ENCODE measurements at regions not wholly inside any gene's neighbourhood (a gene's known extent, or its start where the extent isn't known, plus 50 kb on each side); places are given as distances from the start of the nearest gene placed in this dataset.

DNA sequence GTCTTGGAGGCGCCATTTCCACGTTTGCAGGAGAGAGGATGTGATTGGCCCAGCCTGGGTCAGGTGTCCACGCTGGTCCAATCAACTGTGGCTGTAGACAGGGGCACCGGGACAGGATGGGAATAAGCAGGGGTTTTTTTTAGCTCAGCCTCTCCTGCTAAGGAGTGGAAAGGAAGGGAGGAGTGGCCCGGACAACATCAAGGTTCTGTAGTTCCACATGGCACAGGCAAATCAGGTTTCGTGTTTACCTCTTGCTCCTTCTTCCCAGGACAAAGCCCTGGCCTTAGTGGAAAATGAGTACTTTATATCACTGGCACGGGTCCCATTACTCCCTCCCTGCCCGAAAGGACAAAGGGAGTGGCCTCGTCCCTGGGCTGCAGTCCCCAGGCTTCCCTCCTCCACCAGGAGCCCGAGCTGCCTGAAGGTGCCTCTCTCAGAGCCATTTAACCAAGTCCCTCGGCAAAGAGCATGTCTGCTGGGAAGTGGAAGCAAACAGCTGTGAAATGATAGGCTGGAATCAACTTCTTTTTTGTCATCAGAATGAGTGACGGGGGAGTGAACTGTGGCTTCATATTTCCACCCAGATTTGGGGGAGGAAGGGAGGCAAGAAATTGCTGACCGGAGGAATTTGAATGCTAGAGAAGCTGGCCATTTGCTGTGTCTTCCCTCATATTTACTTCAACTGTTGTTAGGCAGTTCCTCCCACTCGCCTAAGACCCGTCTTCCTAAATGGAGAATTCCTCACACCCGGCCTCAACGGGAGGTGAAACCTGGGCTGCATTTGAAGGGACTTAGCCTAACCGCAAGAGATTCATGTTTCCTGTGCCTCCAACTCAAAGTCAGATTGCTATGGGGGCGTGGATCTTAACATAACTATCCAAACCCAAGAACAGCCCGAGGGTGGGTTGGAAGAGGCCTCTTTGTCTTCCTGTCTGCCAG, 84.9 kb upstream of the SLC44A3 start:
- peak; percentile 46 for DNase-seq (ENCODE audit: low spot score)

DNA sequence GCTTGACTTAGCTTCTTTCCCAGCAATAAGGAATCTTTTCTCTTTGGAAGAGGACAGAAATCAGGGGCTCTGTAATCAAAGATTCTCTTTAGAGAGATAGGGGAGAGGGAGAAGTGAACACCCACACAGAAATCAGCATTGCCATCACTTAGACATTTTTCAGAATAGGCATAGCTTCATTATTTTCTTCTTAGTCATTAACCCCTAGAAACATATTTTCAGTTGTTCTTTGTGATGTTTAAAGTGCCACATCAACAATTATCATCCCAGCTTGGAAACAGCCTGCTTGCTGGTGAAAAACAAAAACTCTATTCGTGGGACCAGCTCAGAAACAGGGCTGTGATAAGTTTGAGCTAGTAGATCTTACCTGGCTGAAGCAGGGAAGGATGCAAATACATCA, 88.3 kb upstream of the SLC44A3 start:
- no peak for DNase-seq (ENCODE audit: low spot score)

GRCh38 chr1:94730450-94730849, 89.7 kb upstream of the SLC44A3 start:
- no peak for DNase-seq (ENCODE audit: low spot score)

- DNase-seq (ENCODE audit: low spot score): no peak
Observed at GRCh38 chr1:94729267-94729666, 90.9 kb upstream of the SLC44A3 start.

GRCh38 chr1:94727846-94728715, 92.1 kb upstream of the SLC44A3 start:
- no peak for DNase-seq (ENCODE audit: low spot score)

DNA sequence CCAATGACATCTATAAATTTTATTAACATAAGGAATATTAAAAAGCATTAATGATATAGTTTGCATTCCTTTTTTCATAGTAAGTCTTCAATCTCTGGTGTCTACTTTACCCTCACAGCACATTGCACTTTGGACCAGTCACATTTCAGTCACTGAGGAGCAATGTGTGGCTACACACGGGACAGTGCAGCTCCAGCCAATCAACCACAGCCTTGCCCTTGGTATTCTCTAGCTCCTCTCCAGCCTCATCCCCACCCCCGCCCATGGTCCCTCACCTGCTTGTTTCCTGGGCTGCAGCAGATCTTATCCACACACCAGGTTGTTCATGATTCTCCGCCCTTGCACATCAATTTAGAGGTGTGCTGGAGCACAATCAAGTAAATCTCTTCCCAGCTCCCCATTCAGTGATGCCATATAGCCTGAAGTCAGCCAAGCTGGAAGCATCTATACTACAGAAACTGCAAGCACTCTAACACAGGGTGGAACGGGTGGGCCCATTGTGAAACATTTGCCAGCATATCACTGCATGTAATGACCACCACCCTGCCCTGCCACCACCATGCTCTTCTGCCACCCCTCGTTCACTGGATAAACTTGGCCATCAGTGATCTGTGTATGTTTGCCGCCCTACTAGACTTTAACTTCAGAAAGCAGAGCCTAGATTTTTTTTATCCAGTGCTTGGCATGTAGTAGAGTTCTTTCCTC, 93.0 kb upstream of the SLC44A3 start:
- DNase-seq (ENCODE audit: low spot score): no peak

GRCh38 chr1:94725566-94725965, 94.6 kb upstream of the SLC44A3 start:
- no peak for DNase-seq (ENCODE audit: low spot score)

GRCh38 chr1:94723894-94724293, 96.3 kb upstream of the SLC44A3 start:
- no peak for DNase-seq (ENCODE audit: low spot score)

DNA sequence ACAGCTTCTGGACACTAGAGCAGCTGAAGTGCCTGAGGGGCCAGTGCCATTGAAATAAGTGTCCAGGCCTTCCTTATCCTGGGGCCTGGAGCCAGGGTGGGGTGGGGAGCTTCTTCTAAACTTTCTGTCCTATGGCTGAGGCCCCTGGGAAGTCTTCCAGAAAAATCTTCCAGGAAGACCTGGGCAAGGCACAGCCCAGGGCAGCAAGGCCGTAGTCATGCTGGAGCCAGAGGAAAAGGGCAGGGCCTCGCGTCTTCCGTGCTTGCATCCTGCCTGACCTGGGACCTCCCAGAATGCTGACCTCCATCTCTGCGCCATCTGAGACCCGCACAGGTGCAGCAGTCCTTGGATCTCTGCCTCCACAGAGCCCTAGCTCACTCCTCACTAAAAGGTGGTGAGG, 96.7 kb upstream of the SLC44A3 start:
- DNase-seq (ENCODE audit: low spot score): no peak

DNA sequence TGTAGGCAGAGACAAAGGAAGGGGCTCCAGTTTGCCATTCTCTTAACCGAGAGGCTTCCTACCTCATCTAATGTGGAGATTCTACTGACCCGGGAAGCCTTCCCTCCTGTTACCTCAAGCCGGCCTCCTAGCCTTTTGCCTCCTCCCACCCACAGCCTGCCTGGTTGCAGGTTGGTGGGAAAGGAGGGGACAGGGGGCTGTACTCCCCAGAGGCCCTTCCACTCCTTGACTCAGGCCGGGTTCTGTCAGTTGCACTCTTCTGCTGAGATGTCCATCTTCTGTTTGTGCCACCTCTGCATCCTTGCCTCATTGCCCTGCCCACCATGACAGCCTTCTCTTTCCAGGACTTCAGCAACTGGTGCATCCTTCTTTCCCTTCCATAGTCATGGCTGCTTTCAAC, 98.0 kb upstream of the SLC44A3 start:
- DNase-seq (ENCODE audit: low spot score): no peak

DNA sequence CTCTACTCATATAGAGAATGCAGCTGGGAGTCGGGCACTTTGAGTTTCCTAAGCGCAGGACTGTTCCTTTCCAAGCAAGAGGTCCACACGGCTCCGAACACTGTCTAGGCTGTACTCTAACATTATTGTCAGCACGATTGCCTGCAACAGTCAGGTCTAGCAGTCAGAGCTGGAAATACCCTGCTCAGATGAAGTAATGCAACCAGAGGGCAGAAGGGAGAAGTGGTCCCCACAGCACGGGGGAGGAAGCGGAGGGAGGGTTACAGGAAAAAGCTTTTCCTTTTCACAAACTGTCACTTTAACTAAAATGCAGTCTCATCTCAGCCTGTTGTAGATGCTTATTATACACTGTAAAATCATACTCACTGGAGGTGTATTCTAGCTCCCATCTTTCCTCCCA, 98.9 kb upstream of the SLC44A3 start:
- DNase-seq (ENCODE audit: low spot score): no peak

- no peak for DNase-seq (ENCODE audit: low spot score)
Observed at GRCh38 chr1:94719926-94720793, 100.0 kb upstream of the SLC44A3 start.

- DNase-seq (ENCODE audit: low spot score): no peak
Observed at GRCh38 chr1:94716965-94717364, 103.2 kb upstream of the SLC44A3 start.

GRCh38 chr1:94715321-94715720, 104.8 kb upstream of the SLC44A3 start:
- DNase-seq (ENCODE audit: low spot score): no peak

GRCh38 chr1:94714552-94714951, 105.6 kb upstream of the SLC44A3 start:
- no peak for DNase-seq (ENCODE audit: low spot score)

GRCh38 chr1:94714152-94714551, 106.0 kb upstream of the SLC44A3 start:
- DNase-seq (ENCODE audit: low spot score): no peak

- peak; percentile 88 for DNase-seq (ENCODE audit: low spot score)
Observed at GRCh38 chr1:94713472-94714141, 106.5 kb upstream of the SLC44A3 start.

GRCh38 chr1:94709891-94710581, 110.1 kb upstream of the SLC44A3 start:
- no peak for DNase-seq (ENCODE audit: low spot score)

DNA sequence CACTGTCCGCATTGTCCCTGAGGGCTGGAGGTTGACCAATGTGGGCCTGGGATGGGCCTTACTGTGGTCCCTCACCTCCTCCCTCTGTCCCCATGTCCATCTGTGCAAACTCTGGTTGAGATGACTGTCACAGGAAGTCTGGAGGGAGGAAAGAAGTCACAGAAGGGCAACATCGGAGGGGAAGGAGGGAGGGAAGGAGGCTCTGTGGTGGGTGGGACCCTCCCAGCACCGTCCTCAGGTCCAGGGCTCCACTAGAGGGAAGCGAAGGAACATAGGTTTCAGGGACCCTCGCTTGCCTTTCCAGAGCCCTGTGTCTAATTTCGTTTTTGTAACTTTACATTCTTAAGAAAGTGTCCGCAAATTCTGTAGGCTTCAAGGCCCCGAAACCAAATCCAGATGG, 111.3 kb upstream of the SLC44A3 start:
- no peak for DNase-seq (ENCODE audit: low spot score)

- DNase-seq (ENCODE audit: low spot score): no peak
Observed at GRCh38 chr1:94708299-94708685, 111.9 kb upstream of the SLC44A3 start.
